Esophagus muscularis mucosa (tissue), 4 donors: ENCODE measurements at regions not wholly inside any gene's neighbourhood (a gene's known extent, or its start where the extent isn't known, plus 50 kb on each side); places are given as distances from the start of the nearest gene placed in this dataset.

Experiments
- EP300 ChIP-seq: sonication (generic); formaldehyde crosslinking; IDR thresholded peaks from one replicate; pipeline ENCODE4 v1.6.1; 2017; ENCODE audit warnings: antibody characterized with exemption
- POLR2AphosphoS5 ChIP-seq, 2 donors: sonication (generic); formaldehyde crosslinking; IDR thresholded peaks; one replicate each; pipeline ENCODE4 v1.6.1; 2017; ENCODE audit warnings: antibody characterized with exemption in 2 of 2
- TF ChIP-seq, protein P1 (sequence below), 3 experiments: fragments of 200-600 bp in 2 of 3; fragments of 450-650 bp in 1 of 3; sonication (generic) in 2 of 3; IDR thresholded peaks; one replicate each; pipeline ENCODE4 v1.5.1; 2017 to 2019; ENCODE audit warnings: antibody characterized with exemption in 3 of 3, mild to moderate bottlenecking in 2 of 3, moderate library complexity in 1 of 3

DNA sequence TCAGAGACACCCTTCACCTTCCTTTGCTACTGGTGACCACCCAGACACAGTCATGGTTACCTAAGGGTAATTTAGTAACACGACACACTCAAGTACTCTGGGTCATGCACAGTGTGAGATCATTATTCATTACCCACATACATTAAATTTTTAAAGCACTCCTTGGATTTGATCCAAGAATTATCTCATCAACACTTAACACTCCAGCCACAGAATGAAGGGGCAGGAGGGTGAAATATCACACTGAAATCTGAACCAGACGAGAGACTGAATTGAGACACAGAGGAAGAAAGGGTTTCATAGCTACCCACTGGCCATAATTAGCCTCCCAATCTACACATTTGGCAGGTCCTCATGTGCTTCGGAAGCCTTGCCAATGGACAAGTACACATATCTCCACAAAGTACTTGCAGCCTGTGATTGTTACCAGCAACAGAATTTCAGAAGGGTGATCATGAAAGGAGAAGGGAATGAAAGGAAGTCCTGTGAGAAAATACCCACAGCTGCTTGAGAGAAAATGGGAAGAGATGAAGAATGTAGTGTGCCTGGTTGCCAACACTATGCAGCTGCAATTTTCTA, 189.3 kb downstream of the POLR1F start:
- TF ChIP-seq EP300 = no peak
- TF ChIP-seq POLR2AphosphoS5 (IDR thresholded peaks at IDR 0.05) = no peak
- TF ChIP-seq, protein P1, sequence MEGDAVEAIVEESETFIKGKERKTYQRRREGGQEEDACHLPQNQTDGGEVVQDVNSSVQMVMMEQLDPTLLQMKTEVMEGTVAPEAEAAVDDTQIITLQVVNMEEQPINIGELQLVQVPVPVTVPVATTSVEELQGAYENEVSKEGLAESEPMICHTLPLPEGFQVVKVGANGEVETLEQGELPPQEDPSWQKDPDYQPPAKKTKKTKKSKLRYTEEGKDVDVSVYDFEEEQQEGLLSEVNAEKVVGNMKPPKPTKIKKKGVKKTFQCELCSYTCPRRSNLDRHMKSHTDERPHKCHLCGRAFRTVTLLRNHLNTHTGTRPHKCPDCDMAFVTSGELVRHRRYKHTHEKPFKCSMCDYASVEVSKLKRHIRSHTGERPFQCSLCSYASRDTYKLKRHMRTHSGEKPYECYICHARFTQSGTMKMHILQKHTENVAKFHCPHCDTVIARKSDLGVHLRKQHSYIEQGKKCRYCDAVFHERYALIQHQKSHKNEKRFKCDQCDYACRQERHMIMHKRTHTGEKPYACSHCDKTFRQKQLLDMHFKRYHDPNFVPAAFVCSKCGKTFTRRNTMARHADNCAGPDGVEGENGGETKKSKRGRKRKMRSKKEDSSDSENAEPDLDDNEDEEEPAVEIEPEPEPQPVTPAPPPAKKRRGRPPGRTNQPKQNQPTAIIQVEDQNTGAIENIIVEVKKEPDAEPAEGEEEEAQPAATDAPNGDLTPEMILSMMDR (IDR thresholded peaks at IDR 0.05) = no peak
